Activated CD4-positive, alpha-beta T cell treated with anti-CD3 and anti-CD28 coated beads, Interleukin-2, Interleukin-6, amounts not matched to agents 100 ng/mL and 50 ng/mL, durations not matched to agents 16 hours and 8 hours (primary cell): ENCODE measurements at regions not wholly inside any gene's neighbourhood (a gene's known extent, or its start where the extent isn't known, plus 50 kb on each side); places are given as distances from the start of the nearest gene placed in this dataset.

ENCODE experiments used
- DNase-seq: peaks from one replicate; pipeline ENCODE4 v3.0.0-alpha.2; 2020

DNA sequence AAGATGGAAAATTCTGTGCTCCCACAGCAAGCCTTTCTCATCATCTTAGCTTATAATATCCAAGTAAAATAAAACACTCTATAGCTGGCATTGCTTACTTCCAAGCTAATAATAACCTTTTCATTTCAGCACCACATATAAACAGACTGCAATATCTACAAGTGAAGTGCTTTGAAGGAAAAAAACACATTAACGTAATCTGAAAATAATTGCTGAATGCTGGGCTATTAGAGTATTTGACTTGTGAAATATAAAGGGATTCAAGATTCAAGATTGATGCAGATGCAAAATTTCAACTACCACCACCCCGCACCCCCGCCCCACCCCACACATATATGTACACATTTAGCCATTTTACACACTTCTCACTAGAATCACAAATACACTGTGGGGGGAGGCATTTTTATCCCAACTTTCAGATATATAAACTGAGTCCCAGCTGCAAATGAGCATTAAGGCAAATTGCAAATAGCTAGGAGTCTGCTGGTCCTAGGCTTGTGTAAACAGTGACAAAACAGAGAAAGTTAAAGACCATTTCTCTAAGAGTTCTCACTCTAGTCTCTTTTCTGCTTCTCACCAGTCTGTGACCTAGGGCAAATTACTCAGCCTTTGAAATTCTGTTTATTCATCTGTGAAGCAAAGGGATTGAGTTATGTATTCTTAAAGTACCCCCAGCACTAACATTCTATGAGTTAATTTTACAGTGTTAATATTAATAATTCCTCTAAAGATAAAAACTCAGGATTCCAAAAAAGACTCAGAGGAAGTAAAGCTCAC is 489.4 kb downstream of the PRELID2 start:
- DNase-seq, result no peak

DNA sequence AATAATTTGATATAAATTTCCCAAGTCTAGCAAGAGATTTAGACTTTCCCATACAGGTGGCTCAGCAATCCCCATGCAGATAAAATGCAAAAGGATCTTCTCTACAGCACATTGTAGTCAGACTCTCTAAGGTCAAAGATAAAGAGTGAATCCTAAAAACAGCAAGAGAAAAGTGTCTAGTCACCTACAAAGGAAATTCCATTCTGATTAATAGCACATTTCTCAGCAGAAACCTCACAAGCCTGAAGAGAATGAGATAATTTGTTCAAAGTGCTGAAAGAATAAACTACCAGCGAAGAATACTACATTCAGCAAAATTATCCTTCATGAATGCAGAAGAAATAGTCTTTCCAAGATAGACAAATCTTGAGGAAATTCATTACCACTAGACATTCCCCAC is 493.3 kb downstream of the PRELID2 start:
- no peak for DNase-seq

DNA sequence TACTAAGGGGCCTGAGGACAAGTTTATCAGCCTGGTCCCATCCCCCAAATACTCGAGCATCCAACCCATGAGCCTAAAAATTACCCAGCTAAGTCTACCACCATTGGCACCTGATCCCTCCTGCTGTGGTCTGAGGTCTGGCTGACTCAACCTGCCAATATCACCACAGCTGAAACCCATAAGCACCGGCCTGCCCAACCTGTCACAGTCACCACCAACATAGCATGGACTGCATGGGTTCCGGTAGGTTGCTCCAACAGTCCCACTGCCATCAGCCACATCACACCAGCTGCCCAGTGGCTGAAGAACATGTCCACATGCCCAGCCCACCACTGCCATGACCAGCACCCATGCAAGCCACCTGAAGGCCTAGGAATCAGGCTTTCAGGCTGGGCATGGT is 495.0 kb downstream of the PRELID2 start:
- DNase-seq, result no peak

DNA sequence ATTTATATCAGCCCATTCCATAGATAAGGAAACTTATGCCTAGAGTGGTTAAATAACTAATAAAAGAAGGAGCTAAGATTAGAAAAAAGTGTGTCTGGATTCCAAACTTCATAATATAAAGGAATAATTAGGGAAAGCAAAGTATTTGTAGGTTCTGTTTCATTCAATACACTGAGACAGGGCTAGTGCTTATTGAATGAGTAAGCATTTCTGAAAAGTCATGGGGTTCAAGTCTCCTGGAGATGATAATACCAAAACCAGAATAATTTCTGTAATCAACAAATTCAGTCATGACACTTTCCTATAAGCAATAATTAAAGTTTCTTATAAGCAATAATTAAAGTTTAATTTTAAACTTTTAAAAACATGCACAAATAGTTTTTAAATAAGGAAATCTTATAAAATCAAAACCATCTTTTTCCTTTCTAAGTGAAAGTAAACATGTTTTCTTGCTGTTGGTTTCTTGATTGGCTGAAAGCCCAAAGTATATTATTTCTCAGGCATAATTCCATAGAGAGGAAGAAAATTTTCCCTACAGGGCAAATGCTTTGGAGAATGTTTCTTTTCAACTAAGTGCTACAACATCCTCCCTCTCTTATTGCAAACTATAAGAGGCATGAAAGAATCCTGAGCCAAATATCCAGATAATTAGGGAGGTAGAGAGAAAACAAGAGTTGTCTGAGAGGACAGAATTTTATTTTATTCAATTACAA is 510.2 kb downstream of the PRELID2 start:
- no peak for DNase-seq

DNA sequence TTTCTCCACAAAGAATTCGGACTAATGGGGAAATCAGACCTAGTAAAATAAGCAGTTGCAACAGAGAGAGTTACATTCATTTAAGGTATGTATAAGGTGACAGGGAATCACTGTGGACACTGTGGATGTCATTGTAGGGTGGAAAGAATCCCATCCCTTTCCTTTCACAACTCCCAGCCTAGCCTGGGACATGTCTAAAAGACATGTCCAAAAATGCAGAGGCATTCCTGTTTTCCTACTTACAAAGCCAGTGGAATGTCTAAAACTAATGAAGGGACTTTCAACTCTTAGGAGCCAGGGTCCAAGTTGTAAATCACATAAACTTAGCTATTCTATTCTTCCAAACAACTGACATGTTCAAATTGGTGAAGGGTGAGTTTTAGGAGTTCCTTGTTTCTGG is 511.0 kb downstream of the PRELID2 start:
- DNase-seq, result no peak

DNA sequence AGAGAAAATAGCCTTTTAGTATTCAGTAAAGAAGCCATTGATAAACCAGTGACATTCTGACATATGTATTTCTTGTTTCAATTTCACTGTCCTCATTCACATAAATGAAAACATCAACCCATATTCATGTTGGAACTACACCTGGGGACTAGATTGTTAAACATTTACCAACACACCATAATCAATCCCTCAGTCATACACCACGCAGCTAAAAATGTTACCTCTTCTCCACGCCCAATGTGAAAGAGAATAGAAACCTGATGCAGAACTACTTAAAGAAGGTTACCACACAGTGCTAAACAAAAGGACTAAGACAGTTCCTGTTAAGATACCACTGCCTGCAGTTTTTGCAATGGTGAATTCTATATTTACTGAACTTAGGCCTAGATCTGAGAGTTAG is 518.9 kb downstream of the PRELID2 start:
- DNase-seq, result no peak

DNA sequence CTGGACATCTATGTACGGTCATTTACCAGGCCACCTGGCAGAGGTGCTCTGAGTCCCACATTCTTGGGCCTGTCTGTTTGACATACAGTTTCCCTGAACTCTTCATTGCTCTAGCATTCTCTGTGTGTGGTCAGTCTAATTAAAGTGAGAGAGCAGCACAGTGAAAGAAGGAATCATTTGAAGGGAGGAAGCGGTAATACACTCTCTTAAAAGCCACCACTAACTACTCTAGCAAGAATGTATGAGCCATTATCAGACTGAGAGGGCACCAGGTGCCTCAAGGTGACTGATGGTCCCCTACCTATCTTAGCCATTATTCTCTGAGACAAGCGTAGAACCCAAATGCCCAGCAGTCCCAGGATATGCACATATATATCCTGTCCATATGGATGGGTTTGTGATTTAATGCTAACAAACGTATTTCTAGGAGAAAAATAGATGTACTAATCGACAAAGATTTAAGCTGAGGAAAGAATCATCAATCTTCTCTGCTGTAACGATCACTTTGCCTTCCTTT is 527.2 kb downstream of the PRELID2 start:
- DNase-seq, result no peak

DNA sequence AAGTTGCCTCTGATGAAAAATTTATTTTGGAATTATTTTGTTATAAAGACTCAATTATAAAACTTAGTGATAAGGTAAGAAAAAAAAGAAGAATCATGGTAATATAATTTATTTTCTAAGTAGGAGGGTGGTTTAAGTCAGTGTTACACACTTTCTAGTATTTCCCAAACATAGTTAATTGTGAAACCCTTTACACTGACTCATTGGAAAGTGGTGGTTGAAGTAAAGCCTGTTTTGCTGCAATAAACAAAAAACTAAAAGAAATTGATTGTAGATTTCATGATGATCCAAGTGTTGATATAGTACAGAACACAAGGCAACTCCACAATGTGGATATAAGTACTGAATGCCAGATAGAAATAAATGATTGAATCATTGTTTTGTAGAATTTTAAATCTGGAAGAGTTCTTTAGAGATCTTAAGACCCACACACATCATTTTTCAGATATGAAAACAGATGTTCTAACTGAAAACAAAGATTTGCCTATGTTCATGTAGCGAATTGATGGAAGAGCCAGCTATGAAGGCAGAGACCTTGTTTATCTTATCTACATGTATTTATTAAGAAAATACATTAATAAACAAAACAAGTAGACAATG is 539.8 kb downstream of the PRELID2 start:
- no peak for DNase-seq

DNA sequence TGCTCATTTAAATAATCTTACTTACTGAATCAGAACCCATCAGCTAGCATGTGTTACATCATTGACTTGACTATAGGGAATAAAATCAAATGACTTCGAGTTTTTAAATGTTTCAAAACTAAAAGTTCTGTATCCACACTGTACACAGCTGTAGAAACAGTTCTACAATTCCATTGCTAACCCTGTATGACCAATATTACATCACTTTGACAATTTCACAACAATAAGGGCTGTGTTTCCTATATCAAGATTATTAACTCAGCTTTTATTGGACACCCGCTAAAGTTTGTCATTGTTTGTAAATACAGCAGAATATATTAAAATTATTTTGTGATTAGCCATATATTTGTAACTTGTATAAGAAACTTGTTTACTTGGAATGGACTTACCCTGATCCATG is 540.8 kb downstream of the PRELID2 start:
- no peak for DNase-seq

DNA sequence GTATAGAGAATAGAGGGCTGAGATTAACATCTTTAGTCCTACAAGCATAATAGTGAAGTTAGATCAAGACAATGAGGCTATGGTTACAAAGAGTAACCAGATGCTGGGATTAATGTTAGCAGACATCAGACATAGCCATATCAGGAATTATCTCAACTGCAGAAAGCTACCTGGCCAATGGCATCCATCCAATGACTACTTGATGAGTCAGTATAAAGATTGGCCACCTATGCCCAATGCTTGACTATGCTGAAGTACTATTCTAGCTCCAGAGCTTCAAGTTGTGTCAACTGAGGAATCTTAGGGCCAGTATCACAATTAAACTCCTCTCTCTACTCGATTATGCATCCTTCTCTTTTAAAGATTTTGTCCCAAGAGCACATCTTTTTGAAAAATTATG is 541.4 kb downstream of the PRELID2 start:
- DNase-seq, result no peak

DNA sequence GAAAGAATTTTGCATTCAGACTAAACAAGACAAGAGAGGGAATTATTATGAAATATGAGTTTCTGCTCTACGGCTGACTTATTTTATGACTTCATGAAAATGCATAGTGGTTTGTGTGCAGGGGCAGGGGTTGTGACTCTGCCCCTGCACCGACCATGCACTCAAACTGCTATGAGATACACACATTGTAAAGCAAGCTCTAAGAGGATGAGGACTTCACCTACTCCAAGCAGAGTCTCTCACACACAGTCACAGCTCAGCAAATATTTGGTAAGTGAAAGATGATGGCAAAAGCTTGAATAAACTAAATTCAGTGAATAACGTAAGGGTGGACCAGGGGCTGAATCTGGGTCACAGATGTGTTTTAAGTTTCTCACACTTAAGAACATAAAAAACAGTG is 542.9 kb downstream of the PRELID2 start:
- DNase-seq, result no peak

DNA sequence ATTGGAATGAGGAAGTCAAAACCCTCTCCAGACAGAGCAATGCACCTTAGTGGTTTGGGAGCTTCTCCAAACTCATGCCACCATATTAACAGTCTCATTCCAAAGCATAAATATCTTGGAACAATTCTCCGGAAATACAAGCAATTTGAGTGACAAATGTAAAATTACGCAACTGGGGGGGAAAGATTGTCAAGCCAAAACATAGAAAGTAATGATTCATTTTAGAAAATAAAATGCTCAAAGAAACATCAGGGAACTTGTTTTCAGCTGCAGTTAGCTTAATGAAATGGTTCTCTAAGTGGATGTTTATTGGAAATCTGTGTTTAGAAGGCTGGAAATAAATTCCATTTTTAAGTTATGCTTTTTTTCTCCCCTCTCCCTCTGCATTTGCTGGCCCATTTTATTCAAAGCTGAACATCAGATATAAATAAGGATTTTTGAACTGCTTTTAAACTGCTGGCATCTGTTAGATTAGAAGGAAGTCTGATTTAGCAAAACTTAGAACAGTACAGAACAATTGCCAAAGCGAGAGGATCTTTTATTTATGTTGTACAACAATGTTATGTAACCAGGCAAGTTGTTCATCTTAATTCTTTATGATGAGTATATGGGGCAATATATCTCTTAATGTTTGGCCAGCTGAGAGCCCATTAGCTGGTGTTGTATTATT is 551.9 kb downstream of the PRELID2 start:
- DNase-seq, result no peak

DNA sequence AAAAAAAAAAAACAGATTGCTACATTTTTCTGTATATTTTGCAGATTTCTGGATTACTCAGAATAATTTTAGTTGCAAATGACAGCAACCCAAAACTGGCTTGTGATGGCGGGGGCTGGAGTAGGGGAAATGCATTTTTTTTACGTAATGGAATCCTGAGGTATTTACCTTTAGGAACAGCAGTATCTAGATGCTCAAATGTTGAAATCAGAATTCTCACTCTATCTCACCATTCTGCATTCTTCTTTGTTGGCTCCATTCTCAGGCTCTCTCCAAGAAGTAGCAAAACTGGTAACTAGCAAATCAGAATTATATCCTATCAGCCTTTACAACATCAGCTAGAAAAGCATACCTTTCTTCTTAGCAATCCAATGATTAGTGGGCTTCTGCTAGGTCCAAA is 554.3 kb downstream of the PRELID2 start:
- DNase-seq, result no peak

DNA sequence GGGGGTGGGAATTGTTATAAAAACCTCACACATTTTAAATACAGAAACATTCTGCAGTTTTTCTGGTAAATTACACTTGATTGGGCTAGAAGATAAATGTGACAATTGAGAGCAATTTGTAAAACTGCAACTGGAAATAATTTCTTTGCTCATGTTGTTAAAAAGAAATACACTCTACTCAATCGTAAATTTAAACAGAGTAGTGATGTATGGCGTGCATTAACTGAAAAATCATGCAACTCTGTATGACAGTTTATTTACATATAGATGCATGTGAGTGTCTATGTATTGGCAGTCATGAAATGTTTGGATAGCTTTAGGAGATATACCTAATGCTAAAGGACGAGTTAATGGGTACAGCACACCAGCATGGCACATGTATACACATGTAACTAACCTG is 554.9 kb downstream of the PRELID2 start:
- no peak for DNase-seq

DNA sequence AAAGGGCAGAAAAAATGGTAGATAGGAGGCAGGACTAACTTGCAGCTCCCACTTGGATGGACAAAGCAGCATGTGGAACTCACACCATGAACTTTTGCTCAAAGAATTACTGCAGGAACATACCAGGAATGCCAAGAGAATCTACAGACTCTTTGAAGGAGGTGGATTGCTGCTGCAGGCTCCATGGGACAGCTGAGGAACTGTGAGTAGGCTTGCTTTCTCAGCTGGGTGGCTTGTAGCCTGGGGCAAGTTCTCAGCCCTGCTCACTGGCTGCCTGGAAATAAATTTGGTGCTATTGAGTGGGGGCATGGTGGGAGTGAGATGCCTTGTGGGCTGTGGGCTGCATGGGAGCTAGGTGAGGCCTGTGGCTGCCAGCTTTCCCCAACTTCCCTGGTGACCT is 574.5 kb downstream of the PRELID2 start:
- no peak for DNase-seq

DNA sequence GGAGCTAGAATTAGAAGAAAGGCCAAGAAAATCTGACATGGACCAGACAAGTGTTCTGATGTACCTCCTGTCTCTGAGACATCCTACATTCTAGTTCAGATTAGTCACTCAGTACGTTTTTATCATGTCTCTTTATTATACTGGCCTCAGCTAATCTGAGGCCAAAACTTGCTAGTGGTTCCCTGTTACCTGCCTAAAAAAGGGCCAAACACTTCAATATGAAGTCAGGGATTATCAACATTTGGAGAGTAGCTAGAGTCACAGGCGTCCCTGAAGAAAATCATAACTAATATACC is 587.4 kb downstream of the PRELID2 start:
- DNase-seq, result no peak

DNA sequence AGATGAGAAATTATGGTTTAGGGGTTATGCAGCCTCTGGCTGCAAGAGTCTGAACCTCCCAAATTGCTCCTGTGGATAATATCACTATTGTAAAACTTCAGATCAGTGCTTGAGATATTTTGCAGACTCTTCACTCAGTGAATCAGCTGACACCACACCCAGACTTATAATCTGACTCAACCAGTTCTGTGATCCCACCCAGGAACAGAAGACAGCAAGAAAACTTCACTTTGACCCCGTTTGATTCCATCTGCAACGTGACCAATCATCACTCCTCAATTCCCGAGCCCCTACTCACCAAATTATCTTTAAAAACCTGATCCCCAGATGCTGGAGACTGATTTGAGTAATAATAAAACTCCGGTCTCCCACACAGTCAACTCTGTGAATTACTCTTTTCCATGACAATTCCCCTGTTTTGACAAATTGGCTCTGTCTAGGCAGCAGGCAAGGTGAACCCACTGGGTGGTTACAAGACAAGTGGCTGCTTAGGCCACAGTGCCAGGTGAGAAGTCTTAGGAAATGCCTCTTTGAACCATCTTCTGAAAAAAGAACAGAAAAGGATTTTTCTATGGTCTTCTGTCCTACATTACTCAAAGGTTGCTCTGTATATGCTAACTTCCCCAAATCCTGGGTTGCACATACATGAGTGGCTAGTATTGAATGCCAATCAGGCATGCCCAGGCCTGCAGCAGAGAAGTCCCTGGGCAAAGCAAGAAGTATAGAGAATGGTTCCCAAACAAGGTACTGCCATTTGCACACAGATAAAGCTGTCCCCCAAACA is 588.0 kb downstream of the PRELID2 start:
- DNase-seq, result no peak

DNA sequence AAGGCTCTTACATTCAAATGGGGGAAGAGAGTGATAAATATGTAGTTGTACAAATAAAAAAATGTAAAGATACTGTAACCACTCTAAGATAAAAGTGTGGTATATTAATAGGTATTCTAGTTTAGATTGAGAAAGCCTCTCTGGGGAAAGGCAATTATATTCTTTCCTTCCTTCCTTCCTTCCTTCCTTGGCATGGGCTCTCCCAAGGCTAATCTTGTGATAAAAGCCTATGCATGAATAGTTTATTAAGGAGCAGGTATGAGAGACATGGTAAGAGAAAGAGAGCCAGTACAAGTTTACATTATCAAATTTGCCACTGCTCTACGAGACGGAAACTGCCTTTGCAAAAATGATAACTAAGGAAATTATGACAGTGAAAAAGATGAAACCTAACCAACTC is 588.8 kb downstream of the PRELID2 start:
- DNase-seq, result no peak

DNA sequence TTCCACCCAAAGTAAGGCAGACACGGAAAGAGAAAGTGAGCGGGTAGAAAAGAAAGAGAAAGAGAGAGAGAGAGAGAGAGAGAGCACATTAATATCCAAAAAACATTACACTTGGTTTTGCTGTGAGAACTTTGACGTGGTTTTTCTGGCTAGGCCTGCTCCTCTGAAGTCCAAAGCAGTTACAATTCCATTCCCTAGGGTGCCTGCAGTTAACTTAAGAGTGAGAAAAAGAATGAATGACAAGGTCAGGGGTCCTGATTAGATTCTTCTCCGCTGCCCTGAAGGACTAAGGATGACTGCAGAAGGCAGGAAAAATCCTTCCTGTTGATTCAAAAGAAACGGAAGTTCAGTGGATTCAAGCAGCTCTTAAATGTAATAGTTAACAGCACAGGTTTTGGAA is 589.8 kb downstream of the PRELID2 start:
- DNase-seq, result no peak

DNA sequence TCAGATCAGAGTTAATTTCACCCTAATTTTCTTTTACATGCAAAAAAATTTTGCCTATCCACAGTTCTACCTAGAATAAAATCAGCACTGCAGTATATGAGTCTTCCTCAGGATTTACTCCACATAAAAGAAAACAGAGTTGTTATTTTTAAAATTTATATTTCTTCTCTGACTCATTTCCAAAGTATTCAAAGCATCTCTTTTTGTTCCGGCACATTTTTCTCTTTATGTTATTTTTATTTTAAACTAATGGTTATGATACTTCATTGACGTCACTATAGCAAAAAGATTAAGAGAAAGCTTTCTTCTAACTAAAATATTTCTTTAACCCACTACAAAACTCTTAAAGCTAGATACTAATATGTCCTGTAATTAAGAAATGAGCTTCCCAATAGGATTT is 590.4 kb downstream of the PRELID2 start:
- no peak for DNase-seq

DNA sequence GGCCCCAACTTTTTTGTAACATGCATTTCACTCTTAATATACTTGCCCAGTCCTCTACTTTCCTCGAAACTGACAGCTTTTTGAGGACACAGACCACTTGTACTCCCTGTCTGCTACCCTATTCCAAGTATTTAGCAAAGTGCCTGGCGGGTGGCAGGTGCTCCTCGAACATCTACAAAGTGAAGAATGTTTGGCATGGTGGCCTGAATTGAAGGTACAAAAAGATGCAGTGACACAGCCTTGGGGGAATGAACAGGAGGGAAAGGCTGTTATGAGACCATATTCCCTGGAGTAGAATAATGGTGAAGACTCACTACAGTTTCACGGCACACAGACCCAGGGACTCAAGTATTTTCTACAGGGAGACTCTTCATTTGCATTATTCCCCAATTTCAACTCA is 590.9 kb downstream of the PRELID2 start:
- no peak for DNase-seq

DNA sequence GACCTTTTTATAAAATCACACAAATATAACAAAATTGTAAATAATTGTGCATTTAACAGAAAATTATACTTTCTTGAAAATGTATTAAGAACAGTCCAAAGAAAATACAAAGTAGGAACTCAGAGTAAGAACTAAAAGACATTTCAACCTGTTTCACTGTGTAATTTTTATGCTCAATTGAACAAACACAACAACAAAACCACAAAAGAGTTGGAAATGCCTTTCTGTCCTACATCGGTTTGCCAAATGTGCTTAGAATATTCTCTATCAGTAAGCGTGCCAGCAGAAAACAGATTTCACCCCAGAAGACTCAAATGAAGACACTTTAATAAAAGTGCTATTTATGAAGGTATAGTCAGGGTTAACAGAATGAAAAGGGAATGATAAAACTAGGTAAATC is 592.1 kb downstream of the PRELID2 start:
- no peak for DNase-seq

DNA sequence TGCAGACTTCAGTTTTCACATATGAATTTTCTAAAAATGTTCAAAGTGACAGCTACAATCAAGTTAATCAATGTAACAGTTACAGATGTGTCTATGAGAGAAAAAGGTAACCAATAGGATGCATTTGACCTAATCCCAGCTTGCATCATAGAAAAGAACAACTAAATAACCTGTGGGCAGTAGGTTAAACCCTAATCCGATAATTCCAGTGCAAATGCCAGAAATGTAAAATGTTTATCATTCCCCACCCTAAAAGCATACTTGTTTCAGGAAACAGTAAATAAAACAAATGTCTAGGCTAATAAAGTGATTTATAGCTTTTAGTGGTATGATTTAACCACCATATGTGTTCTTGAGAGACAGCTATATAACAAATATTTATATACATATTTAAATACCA is 592.6 kb downstream of the PRELID2 start:
- DNase-seq, result no peak
